ENCODE measurements at regions not wholly inside any gene's neighbourhood (a gene's known extent, or its start where the extent isn't known, plus 50 kb on each side); places are given as distances from the start of the nearest gene placed in this dataset.

DNA sequence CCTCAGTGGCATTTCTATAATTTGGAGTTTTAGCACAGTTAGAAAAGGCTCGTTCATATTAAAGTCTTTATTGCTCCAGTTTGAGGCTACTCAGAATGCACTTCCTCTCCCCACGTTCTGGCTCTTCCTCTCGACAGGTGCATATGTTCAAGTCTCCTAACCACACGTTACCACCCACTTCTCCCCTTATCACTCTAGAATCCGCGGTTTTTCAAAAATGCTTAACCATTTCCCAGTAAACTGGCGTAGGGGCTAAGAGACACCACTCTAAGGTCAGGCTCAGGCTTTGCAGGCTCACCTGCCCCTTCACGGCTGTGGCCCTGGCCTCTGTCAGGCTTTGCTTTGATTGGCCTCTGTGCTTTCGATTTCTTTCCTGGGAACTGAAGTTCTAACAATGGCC lies 383.6 kb downstream of the GLRX3 start:
- no peak overlapping the region for H3K27ac Mint-ChIP-seq

DNA sequence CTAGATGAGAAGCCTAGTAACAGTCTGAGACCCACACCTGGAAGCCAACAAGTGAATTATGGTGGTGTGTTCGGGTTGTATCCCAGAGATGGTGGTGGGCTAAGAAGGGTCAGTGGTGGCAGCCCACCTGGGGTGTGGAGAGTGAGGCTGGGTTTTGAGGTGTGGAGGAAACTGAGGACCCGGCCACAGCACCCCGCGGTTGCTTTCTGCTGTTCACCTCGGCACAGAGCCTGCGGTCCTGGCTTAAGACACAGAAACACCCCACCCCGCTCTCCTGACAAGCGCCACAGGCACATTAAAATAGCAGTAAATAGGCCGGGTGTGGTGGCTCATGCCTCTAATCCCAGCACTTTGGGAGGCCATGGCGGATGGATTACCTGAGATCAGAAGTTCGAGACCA lies 395.1 kb downstream of the GLRX3 start:
- H3K4me1 Mint-ChIP-seq, result no peaks in the 10 kb centered on the region
- H3K9me3 Mint-ChIP-seq, result no peaks in the 10 kb centered on the region
- peaks cover 0 to 4% (median 0%) of the 10 kb centered on the region in 3 donors for H3K27me3 Mint-ChIP-seq (ENCODE audit: low read depth in 3 of 3)
- DNase-seq, result no peak
- H3K4me3 Mint-ChIP-seq, result no peak overlapping the region
- H3K27ac Mint-ChIP-seq, result no peak overlapping the region
- no peaks in the 10 kb centered on the region for H3K36me3 Mint-ChIP-seq

More for the DNA sequence above, 383.6 kb downstream of the GLRX3 start:
- H3K4me1 Mint-ChIP-seq, result no peaks in the 10 kb centered on the region
- H3K9me3 Mint-ChIP-seq, result peaks cover 0 to 7% (median under 1%) of the 10 kb centered on the region in 6 donors
- H3K4me3 Mint-ChIP-seq, result no peak overlapping the region
- no peaks in the 10 kb centered on the region for H3K36me3 Mint-ChIP-seq
- peaks cover 2 to 8% (median 2%) of the 10 kb centered on the region in 3 donors for H3K27me3 Mint-ChIP-seq (ENCODE audit: low read depth in 3 of 3)
- no peak for DNase-seq

DNA sequence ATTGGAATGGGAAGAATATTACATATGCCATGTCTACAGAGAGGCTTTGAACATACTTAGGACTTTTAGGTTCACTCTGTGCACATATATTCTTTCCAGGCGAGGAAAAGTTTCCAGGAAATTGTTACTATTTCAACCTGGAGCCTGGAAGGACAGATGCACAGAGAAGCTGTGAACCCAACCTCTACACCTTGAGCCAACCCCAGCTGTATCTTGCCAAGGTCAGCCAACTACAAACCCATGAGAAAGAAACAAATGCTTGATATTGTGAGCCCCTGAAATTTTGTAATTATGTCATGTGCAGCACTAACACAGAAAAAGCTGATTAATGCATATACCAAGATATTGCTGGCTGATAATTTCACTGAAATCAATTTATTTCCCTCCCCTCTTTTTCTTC lies 404.9 kb downstream of the GLRX3 start:
- no peaks in the 10 kb centered on the region for H3K4me1 Mint-ChIP-seq
- peaks cover 0 to 4% (median 0%) of the 10 kb centered on the region in 3 donors for H3K36me3 Mint-ChIP-seq
- H3K4me3 Mint-ChIP-seq, result no peak overlapping the region
- peaks cover 0 to 5% (median 0%) of the 10 kb centered on the region in 6 donors for H3K9me3 Mint-ChIP-seq
- peaks cover 0 to 13% (median 2%) of the 10 kb centered on the region in 3 donors for H3K27me3 Mint-ChIP-seq (ENCODE audit: low read depth in 3 of 3)
- H3K27ac Mint-ChIP-seq, result no peak overlapping the region
- no peak for DNase-seq

DNA sequence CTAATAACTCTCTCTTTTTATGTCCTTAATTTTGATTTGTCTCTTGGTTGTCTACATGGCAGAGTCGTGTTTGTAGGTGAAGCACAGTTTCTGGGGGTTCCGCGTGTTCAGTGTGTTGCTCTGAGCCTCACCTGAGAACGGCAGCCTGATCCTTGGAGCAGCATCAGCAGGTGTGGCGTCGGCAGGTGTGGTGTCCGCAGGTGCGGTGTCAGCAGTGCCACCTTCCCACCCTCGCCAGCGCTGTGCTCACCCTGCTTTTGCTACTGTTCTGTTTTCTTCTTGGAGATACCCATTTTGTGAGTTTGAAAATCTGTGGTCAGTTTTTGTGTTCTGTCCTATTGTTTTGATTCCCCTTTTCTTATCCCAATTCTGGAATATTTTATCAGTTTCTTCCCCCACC lies 406.6 kb downstream of the GLRX3 start:
- Mint-ChIP-seq H3K4me3 (no peak overlapping the region), H3K27ac (no peak overlapping the region), H3K4me1 (no peaks in the 10 kb centered on the region), H3K36me3 (peaks cover 0 to 4% (median 0%) of the 10 kb centered on the region in 3 donors), H3K27me3 (ENCODE audit: low read depth in 3 of 3) (peaks cover 0 to 13% (median 2%) of the 10 kb centered on the region in 3 donors), H3K9me3 (peaks cover 0 to 5% (median 0%) of the 10 kb centered on the region in 6 donors)
- DNase-seq, result no peak

DNA sequence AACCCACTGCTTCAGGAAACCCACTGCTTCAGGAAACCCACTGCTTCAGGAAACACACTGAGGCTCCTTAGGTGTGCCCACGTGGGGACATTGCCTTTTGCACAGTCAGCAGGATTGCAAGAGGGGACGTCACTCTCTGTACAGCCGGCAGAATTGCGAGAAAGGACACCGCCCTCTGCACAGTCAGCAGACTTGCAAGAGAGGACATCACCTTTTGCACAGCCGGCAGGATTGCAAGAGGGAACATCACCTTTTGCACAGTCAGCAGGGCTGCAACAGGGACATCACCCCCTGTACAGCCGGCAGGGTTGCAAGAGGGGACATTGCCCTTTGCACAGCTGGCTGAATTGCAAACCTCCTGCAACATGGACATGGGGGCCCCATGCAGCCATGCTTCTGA lies 407.6 kb downstream of the GLRX3 start:
- H3K36me3 Mint-ChIP-seq, result no peaks in the 10 kb centered on the region
- no peaks in the 10 kb centered on the region for H3K4me1 Mint-ChIP-seq
- no peaks in the 10 kb centered on the region for H3K9me3 Mint-ChIP-seq
- no peak overlapping the region for H3K4me3 Mint-ChIP-seq
- no peak for DNase-seq
- H3K27me3 Mint-ChIP-seq (ENCODE audit: low read depth in 3 of 3), result peaks cover 0 to 8% (median 0%) of the 10 kb centered on the region in 3 donors
- H3K27ac Mint-ChIP-seq, result no peak overlapping the region

DNA sequence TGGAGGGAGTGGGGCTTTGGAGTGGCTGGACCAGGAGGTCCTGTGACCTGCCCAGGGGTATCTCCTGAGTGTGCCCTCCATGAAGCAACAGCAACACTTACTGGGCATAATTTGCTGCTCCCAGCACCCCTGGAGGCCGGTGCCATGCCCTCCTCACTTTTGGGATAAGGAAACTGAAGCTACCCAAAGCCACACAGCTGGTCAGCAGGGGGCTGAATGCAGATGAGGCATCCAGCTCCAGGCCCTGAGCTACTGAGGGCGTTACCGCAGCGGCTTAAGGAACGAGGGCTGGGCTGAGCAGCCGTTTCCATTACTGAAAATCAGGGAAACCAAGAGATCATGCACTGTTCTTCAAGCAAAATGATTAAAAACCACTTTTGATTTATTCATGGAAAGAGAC lies 408.9 kb downstream of the GLRX3 start:
- H3K36me3 Mint-ChIP-seq, result no peaks in the 10 kb centered on the region
- no peaks in the 10 kb centered on the region for H3K4me1 Mint-ChIP-seq
- H3K9me3 Mint-ChIP-seq, result peaks cover 0 to 2% (median 0%) of the 10 kb centered on the region in 6 donors
- H3K27me3 Mint-ChIP-seq (ENCODE audit: low read depth in 3 of 3), result peaks cover 0 to 8% (median 0%) of the 10 kb centered on the region in 3 donors
- no peak for DNase-seq
- no peak overlapping the region for H3K27ac Mint-ChIP-seq
- no peak overlapping the region for H3K4me3 Mint-ChIP-seq

DNA sequence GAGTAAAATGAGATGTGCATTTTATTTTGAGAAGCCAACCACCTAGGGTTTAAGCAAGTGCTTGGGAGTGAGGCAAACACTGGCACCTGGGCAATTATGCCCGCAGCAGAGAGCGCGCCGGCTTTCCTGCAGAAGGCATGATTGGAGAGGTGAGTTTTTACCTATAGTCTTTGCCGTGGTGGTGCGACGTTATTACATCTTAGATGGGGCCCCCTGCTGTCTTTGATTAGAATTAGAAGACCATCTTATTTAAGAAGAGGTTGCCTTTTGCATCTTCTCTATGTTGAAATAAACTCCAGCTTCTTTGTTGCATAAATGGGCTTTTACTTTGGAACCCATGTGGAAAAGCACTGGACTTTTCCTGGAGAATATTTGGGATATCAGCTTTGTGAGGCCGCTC lies 409.5 kb downstream of the GLRX3 start:
- Mint-ChIP-seq H3K4me1 (no peaks in the 10 kb centered on the region), H3K27me3 (ENCODE audit: low read depth in 3 of 3) (peaks cover 0 to 8% (median 0%) of the 10 kb centered on the region in 3 donors), H3K4me3 (no peak overlapping the region), H3K36me3 (no peaks in the 10 kb centered on the region), H3K9me3 (peaks cover 0 to 2% (median 0%) of the 10 kb centered on the region in 6 donors), H3K27ac (no peak overlapping the region)
- no peak for DNase-seq

DNA sequence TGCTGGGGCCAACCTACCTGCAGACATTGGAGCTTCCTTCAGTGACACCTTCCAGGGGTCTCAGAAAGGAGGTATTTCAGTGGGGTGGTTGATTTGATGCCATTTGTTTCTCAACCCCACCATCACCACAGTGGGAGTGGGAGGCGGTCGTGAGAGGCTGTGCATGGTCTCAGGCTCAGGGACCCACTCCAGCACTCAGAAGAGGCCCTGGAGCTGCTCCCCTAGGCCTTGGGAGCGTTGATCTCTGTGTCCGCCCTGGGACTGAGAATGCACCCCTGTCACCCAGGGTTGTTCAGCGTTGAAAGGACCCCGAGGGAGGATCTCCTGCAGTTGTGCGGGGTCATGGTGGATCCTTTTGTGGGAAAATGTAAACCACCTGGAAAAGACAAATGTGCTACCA lies 410.6 kb downstream of the GLRX3 start:
- no peaks in the 10 kb centered on the region for H3K4me1 Mint-ChIP-seq

DNA sequence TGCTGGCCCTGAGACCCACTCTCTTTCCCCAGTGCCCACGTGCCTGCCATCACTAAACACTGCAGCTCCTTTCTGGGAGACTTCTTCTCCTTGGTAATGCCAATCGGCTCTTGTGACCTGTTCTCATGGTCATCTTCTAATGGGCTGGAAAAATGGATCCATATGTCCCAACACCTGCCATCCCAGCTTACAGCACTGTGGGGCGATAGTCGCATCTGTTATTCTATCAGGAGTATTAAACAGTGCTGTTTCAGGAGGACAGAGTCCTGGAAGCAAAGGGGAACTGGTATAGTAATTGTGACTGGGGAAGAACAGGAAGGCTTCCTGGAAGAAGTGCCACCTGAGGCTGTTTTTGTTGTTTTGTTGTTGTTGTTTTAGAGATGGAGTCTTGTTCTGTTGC lies 411.2 kb downstream of the GLRX3 start:
- H3K27me3 Mint-ChIP-seq (ENCODE audit: low read depth in 3 of 3), result peaks cover 0 to 2% (median 0%) of the 10 kb centered on the region in 3 donors
- DNase-seq, result no peak
- no peaks in the 10 kb centered on the region for H3K4me1 Mint-ChIP-seq
- H3K36me3 Mint-ChIP-seq, result no peaks in the 10 kb centered on the region
- no peak overlapping the region for H3K27ac Mint-ChIP-seq
- H3K4me3 Mint-ChIP-seq, result no peak overlapping the region
- peaks cover 0 to 2% (median 0%) of the 10 kb centered on the region in 6 donors for H3K9me3 Mint-ChIP-seq

More for the DNA sequence above, 410.6 kb downstream of the GLRX3 start:
- peaks cover 0 to 2% (median 0%) of the 10 kb centered on the region in 3 donors for H3K27me3 Mint-ChIP-seq (ENCODE audit: low read depth in 3 of 3)
- no peaks in the 10 kb centered on the region for H3K36me3 Mint-ChIP-seq
- no peak overlapping the region for H3K27ac Mint-ChIP-seq
- DNase-seq, result no peak
- H3K9me3 Mint-ChIP-seq, result peaks cover 0 to 2% (median 0%) of the 10 kb centered on the region in 6 donors
- no peak overlapping the region for H3K4me3 Mint-ChIP-seq

DNA sequence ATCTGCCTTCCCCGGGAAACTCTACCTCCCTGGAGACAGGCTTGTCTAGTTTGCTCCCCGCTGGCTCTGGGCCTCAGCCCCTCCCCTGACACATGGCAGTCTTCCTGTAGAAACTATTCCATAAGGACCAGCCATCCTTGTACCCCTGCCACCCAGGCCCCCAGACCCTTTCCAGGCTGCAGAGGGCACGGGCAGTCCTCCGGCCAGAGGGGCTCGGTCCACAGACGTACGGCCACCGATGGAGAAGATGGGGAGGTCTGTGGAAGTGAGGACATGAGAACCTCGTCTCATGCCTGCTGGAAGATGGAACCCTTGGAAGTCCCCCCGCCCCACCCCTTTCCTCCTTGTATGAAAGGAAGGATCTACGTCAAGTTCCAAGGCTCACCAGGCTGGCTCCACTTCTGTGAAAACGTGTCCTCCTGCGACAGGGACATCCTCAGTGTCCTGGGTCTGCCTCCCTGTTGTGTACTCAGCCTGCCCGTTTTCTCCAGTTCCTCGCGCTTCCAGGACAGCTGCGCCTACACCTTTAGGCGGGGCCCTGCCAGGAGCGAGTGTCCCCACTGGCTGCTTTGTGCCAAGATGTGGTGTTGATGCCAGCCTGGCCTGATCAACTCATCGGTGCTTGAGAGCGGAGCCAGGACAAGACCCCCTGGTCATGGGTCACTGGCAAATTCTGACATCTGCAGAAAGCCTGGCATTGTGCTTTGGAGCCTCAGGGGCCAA lies 414.9 kb downstream of the GLRX3 start:
- no peaks in the 10 kb centered on the region for H3K4me1 Mint-ChIP-seq
- H3K36me3 Mint-ChIP-seq, result no peaks in the 10 kb centered on the region
- peaks cover 0 to 4% (median 0%) of the 10 kb centered on the region in 6 donors for H3K9me3 Mint-ChIP-seq
- H3K27me3 Mint-ChIP-seq (ENCODE audit: low read depth in 3 of 3), result peaks cover 0 to 2% (median 0%) of the 10 kb centered on the region in 3 donors
- H3K4me3 Mint-ChIP-seq, result no peak overlapping the region
- DNase-seq, result no peak
- H3K27ac Mint-ChIP-seq, result no peak overlapping the region

DNA sequence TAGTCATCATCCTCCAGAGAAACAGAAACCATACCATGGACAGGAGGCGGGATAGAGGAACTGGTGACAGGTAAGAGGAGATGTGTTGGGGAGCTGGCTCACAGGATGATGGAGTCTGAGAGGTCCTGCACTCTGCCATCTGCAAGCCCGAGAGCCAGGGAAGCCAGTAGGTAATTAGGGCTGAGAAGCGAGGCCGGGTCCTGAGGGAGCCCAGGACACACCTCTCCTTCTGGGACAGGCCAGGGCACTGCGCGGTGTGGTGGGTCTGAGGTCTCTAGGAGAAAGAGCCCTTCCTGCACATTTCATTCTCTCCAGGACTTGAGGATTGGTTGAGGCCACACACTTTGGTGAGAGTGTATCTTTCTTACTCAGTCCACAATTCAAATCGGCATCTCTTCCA lies 415.5 kb downstream of the GLRX3 start:
- Mint-ChIP-seq H3K27me3 (ENCODE audit: low read depth in 3 of 3) (peaks cover 0 to 2% (median 0%) of the 10 kb centered on the region in 3 donors), H3K4me3 (no peak overlapping the region), H3K9me3 (peaks cover 0 to 4% (median 0%) of the 10 kb centered on the region in 6 donors), H3K27ac (no peak overlapping the region), H3K36me3 (no peaks in the 10 kb centered on the region), H3K4me1 (no peaks in the 10 kb centered on the region)
- DNase-seq, result no peak

DNA sequence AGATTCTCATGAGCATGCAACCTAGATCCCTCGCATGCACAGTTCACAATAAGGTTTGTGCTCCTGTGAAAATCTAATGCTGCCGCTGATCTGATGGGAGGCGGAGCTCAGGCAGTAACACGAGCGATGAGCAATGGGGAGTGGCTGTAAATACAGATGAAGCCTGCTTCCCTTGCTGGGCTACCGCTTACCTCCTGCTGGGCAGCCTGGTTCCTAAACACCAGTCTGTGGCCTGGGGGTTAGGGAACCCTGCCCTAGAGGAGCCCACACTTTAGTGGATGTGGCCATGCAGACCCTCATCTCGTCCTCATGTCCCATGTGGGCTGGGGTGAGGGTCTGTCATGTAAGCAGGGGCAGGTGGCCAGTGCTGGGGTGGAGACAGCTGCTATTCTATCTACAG lies 417.6 kb downstream of the GLRX3 start:
- Mint-ChIP-seq H3K4me1 (no peaks in the 10 kb centered on the region), H3K4me3 (no peak overlapping the region), H3K27me3 (ENCODE audit: low read depth in 3 of 3) (peaks cover 0 to 2% (median 0%) of the 10 kb centered on the region in 3 donors), H3K9me3 (peaks cover 0 to 4% (median 0%) of the 10 kb centered on the region in 6 donors), H3K36me3 (no peaks in the 10 kb centered on the region), H3K27ac (no peak overlapping the region)
- DNase-seq, result no peak

DNA sequence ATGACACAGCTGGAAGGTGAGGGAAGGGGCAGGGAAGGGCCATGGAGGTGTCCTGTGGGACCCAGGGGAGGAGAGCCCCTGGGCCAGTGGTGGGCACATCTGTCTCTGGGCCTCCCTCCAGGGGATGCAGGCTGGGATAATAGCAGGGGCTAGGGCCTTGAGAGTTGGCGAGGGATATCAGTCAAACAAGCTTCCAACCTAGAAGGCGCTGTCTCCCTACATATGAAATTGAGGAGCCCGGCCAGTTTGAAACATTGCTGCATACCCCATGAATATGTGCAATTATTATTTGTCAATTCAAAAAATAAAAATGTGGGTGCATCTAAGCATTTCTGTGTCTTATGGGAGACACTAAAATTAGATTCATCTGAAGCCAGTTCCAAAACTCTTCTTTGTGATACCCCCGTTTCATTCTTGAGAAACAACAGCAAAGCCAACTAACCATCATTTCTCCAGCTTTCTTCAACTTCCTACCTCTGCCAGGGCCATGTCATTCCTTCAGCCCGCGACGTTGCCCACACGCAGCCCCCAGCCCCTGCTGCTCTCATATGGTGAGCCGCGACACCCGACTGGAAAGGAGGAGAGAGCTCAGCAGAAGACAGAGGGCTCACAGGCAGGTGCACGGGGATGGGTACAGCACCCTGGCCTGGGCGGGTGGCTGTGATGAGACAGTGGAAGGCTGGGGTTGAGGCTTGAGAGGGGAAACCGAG lies 418.7 kb downstream of the GLRX3 start:
- peaks cover 0 to 2% (median 0%) of the 10 kb centered on the region in 3 donors for H3K27me3 Mint-ChIP-seq (ENCODE audit: low read depth in 3 of 3)
- no peaks in the 10 kb centered on the region for H3K36me3 Mint-ChIP-seq
- no peak overlapping the region for H3K4me3 Mint-ChIP-seq
- no peak overlapping the region for H3K27ac Mint-ChIP-seq
- no peak for DNase-seq
- no peaks in the 10 kb centered on the region for H3K4me1 Mint-ChIP-seq
- peaks cover 0 to 3% (median 0%) of the 10 kb centered on the region in 6 donors for H3K9me3 Mint-ChIP-seq

DNA sequence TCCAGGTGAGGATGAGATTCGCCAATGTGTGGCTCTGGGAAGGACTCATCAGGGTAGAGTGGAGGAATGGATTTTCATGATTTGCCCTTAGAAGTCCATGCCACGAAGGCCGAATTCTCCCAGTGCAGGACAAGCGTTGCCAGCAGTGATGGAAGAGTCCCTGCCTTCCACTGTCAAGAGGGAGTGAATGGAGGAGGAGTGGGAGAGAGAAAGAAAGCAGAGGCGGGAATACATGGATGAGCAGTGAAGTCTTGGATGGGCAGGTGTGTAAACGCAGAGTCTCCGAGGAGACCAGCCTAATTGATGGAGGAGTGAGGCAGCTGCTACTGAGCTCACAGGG lies 419.2 kb downstream of the GLRX3 start:
- Mint-ChIP-seq H3K4me3 (no peak overlapping the region), H3K27me3 (ENCODE audit: low read depth in 3 of 3) (peaks cover 0 to 2% (median 0%) of the 10 kb centered on the region in 3 donors), H3K9me3 (peaks cover 0 to 3% (median 0%) of the 10 kb centered on the region in 6 donors), H3K4me1 (no peaks in the 10 kb centered on the region), H3K27ac (no peak overlapping the region), H3K36me3 (no peaks in the 10 kb centered on the region)
- no peak for DNase-seq
